Brain microvascular endothelial cell (primary cell): ENCODE measurements at regions not wholly inside any gene's neighbourhood (a gene's known extent, or its start where the extent isn't known, plus 50 kb on each side); places are given as distances from the start of the nearest gene placed in this dataset.

ENCODE experiments used
- DNase-seq: peaks from one replicate; pipeline ENCODE4 v3.0.0-alpha.2; 2020
- H3K27ac ChIP-seq: fragments of 250-450 bp; sonication (Bioruptor Pico); 2 replicates; pipeline ENCODE4 v1.5.1; 2020; ENCODE audit warnings: mild to moderate bottlenecking, moderate library complexity
- H3K27me3 ChIP-seq: fragments of 250-450 bp; sonication (Bioruptor Pico); replicated peaks from 2 replicates; pipeline ENCODE4 v1.5.1; 2020; ENCODE audit warnings: mild to moderate bottlenecking
- H3K36me3 ChIP-seq: fragments of 250-450 bp; sonication (Bioruptor Pico); replicated peaks from 2 replicates; pipeline ENCODE4 v1.5.1; 2020; ENCODE audit warnings: mild to moderate bottlenecking
- H3K4me3 ChIP-seq: 2 replicates; pipeline ENCODE4 v1.5.1; 2011; ENCODE audit warnings: low read depth, mild to moderate bottlenecking, control low read depth, low read length, moderate library complexity
- in situ Hi-C: cut with HindIII; loops from 2 replicates; pipeline ENCODE4 v1.10.0; 2017; ENCODE audit warnings: low sequenced_read_pairs, low pct_ligation_motif_present
- TF ChIP-seq, protein P1 (sequence below): IDR thresholded peaks from 2 replicates; pipeline ENCODE4 v1.5.1; 2011; ENCODE audit warnings: low read depth, mild to moderate bottlenecking, moderate library complexity, low read length, control low read depth, inconsistent platforms; ENCODE audit errors: missing control alignments

DNA sequence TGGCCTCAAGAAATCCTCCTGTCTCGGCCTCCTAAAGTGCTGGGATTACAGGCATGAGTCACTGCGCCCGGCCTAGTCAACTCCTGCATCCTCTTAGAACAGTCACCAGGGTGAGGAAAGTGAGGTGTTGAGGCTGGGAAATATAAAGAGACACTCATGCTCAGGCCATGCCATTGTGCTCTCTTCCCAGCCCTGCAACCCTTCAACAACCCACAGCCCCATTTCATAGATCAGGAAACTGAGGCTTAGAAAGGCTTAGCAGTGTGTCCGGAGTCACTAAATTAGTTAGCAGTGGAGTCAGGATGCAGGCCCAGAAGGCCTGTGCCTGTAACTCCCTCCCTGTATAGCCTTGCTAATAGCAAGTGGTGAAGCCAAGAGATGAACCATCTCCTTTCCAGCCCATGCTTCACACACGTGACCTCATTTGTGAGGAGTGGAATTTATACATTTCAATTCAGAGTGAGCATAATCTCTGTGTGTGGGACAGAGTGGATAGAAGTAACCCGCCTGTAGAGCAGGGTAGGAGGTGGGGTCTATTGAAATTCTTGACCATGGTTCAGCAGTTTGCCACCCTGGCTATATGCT is 51.7 kb upstream of the USP3 start:
- no peaks in the 10 kb centered on the region for H3K27me3 ChIP-seq
- H3K36me3 ChIP-seq = no peaks in the 10 kb centered on the region
- H3K27ac ChIP-seq = no peak overlapping the region
- in situ Hi-C loops = no loop called here
- no peak overlapping the region for H3K4me3 ChIP-seq
- TF ChIP-seq, protein P1, sequence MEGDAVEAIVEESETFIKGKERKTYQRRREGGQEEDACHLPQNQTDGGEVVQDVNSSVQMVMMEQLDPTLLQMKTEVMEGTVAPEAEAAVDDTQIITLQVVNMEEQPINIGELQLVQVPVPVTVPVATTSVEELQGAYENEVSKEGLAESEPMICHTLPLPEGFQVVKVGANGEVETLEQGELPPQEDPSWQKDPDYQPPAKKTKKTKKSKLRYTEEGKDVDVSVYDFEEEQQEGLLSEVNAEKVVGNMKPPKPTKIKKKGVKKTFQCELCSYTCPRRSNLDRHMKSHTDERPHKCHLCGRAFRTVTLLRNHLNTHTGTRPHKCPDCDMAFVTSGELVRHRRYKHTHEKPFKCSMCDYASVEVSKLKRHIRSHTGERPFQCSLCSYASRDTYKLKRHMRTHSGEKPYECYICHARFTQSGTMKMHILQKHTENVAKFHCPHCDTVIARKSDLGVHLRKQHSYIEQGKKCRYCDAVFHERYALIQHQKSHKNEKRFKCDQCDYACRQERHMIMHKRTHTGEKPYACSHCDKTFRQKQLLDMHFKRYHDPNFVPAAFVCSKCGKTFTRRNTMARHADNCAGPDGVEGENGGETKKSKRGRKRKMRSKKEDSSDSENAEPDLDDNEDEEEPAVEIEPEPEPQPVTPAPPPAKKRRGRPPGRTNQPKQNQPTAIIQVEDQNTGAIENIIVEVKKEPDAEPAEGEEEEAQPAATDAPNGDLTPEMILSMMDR = no peak
- DNase-seq = no peak

DNA sequence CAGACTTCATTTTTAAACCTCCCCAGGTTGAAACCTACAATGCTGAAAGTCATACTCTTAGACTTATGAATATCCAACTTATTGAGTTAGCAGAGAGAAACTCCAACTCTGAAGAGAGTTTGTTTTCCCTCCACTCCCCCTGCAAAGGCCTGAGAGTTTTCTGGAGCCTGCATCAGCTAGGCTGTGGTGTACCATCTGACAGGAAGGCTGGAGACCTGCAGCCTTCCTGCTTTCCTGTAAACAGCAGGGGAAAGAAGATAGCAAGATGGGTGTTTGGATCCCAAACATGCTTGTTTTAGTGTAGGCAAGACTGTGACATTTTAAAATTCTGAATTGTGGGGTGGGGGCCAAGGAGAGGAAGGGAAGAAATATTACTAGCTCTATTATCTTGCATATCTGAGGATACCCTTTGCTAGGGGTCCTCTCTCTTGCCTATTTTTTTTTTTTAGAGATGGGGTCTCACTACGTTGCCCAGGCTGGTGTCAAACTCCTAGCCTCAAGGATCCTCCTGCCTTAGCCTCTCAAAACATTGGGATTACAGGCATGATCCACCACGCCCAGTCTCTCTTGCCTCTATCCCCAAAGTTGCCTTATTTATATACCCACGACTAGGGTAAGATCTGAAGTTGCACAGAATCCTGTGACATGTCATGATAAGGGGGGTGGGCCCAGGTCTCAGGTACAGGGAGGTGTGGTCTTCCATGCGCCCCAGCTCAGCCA is 51.0 kb upstream of the USP3 start:
- no peak for DNase-seq
- Histone ChIP-seq H3K27ac (no peak overlapping the region), H3K36me3 (no peaks in the 10 kb centered on the region), H3K4me3 (no peak overlapping the region), H3K27me3 (no peaks in the 10 kb centered on the region)
- in situ Hi-C loops = no loop called here
- TF ChIP-seq, protein P1 = no peak

DNA sequence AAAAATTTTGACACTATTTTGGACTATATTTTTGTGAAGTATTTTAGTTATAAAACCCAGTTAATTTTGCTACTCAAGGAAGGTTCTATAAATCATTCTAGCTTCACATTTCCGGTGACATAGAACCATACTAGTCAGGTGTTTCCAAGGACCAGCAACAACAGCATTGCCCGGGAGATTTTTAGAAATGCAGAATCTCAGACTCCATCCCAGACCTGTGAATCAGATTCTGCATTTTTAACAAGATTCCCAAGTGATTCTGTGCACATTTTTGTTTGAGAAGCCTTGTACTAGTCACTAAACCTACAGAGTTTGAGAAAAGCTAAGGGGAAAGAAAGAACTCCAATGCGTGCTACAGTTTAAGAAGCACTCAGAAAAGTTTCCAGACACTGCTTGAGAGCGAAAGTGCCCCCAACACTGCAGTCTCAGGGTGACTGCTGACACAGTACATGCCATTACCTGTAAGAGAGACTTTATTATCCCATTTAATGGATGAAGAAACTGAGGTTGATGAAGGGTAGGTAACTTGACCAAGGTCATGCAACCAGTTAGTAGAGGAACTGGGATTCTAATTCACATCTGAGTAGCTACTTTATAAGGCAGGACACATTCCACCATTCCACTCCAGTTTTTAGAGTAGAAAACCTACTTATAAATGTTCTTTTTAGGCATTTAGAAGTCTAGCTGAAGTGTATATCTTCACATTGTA is 49.7 kb upstream of the USP3 start:
- in situ Hi-C loops = no loop called here
- TF ChIP-seq, protein P1 = no peak
- no peaks in the 10 kb centered on the region for H3K36me3 ChIP-seq
- H3K27ac ChIP-seq = no peak overlapping the region
- no peaks in the 10 kb centered on the region for H3K27me3 ChIP-seq
- no peak for DNase-seq
- H3K4me3 ChIP-seq = no peak overlapping the region
